ENCODE measurements at regions not wholly inside any gene's neighbourhood (a gene's known extent, or its start where the extent isn't known, plus 50 kb on each side); places are given as distances from the start of the nearest gene placed in this dataset.
"Not testable (repeated sequence)": the region's sequence is repeated elsewhere in the genome, so short reads cannot be mapped to it uniquely, and the experiment has no call there.

- DNase-seq: no peak
Measured at GRCh38 chr6:43938178-43939105, 168.4 kb downstream of the VEGFA start.

GRCh38 chr6:43937236-43938177, 167.5 kb downstream of the VEGFA start:
- no peak for DNase-seq

- no peak for DNase-seq
Measured at GRCh38 chr6:43936476-43936875, 166.5 kb downstream of the VEGFA start.

GRCh38 chr6:43935921-43936439, 166.0 kb downstream of the VEGFA start:
- no peak for DNase-seq

GRCh38 chr6:43934803-43935602, 165.0 kb downstream of the VEGFA start:
- DNase-seq: no peak

- DNase-seq: no peak
Measured at GRCh38 chr6:43934183-43934802, 164.3 kb downstream of the VEGFA start.

- DNase-seq: no peak
Measured at GRCh38 chr6:43933148-43933885, 163.3 kb downstream of the VEGFA start.

- no peak for DNase-seq
Measured at GRCh38 chr6:43932259-43933147, 162.5 kb downstream of the VEGFA start.

GRCh38 chr6:43931201-43931600, 161.2 kb downstream of the VEGFA start:
- DNase-seq: no peak

- no peak for DNase-seq
Measured at GRCh38 chr6:43930440-43931154, 160.6 kb downstream of the VEGFA start.

GRCh38 chr6:43929511-43929910, 159.5 kb downstream of the VEGFA start:
- DNase-seq: no peak

GRCh38 chr6:43927532-43928210, 157.7 kb downstream of the VEGFA start:
- no peak for DNase-seq

GRCh38 chr6:43926634-43927531, 156.9 kb downstream of the VEGFA start:
- DNase-seq: peak in 33 of 56 donors; percentile 8 to 71 (median 35)

GRCh38 chr6:43925636-43926139, 155.7 kb downstream of the VEGFA start:
- DNase-seq: not testable (repeated sequence)

- peak in 27 of 56 donors; percentile 4 to 56 (median 18) for DNase-seq
Measured at GRCh38 chr6:43924222-43924702, 154.3 kb downstream of the VEGFA start.
